SHP77 treated with DMSO at 0.1 percent for 48 hours (cell line): ENCODE measurements at regions not wholly inside any gene's neighbourhood (a gene's known extent, or its start where the extent isn't known, plus 50 kb on each side); places are given as distances from the start of the nearest gene placed in this dataset.

Experiments used
- DNase-seq: peaks from one replicate; lab custom pipeline; 2025; lab: John Stamatoyannopoulos, UW

DNA sequence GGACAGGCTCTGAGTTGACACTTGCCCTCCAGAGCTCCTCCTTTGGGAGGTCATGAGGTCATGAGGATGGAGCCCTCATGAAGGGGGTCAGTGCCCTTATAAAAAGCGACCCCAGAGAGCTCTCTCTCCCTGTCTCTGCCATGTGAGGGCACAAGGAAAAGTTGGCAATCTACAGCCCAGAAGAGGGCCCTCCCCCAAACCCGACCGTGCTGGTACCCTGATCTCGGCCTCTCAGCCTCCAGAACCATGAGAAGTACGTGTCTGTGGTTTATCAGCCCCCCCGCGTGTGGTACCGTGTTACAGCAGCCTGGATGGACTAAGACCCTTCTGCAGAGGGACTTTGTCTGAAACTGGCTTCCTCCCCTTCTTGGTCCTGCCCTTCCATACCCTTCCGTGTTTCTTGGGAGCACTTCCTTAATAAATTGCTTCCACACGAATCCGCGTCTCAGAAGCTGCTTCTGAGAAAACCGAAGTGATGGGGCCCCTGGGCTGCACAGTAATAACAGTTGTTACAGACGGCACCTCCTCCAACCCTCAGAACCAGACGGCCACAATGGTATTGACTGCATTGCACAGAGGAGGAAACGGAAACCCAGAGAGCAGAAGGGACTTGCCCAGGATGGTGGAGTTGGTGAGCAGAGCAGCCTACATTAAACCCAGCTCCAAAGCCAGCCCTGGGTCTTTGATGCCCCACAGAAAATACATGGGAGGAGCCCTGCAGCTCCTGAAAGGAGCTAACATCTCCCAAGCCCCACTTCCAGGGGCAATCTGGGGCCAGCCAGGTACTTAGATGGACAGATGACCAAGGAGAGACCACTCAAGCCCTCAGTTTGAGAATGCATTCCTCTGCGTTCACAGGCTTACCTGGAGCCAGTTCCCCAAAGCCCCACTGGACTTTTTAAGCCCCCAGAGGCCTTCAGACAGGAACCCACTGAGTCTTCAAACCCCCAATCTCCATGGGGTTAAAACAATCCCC is 242.7 kb downstream of the BCOR start:
- DNase-seq: no peak

DNA sequence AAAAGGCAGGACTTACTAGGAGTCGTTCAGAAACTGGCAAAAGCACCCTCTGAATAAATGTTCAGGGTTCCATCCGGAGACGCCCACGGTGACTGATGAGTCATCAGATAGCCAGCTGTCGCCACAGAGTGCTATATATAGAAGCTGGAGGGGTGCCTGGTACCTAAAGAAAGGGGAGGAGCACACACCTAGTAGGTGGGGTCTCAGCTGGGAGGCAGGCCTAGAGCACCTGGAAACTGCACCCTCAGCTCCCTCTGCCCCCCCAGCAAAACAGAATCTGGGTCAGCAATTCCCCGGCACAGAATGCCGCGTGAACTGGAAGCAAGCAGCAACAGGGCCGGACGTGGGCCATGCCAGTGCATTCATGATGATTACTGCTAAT is 242.0 kb downstream of the BCOR start:
- peak; percentile 20 for DNase-seq

DNA sequence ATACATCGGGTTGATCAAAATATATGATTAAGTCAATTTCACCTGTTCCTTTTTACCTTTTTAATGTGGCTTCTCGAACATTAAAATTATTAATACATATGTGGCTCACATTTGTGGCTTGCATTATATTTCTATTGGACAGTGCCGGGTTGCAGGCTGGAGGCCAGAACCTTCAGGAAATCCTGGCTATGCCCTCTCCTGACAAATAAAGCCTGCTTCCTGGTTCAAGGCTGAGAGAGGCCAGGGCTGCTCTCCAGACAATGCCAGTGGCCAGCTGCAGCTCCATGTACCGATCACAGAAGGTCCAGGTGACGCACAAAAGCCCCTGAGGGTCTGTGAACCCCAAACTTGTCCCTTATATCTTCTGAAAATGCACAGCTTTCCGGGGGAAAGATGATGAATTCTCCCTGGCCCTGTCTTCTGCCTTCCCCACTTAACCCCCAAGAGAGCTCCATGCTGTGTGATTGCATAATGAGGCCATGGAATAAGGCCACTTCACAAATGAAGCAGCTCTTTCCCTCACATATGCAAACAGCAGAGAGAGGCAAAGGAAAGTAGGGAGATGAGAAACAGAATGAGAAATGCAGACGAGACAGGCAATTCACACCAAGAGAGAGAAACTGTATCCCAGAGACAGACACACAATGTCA is 241.2 kb downstream of the BCOR start:
- no peak for DNase-seq

- no peak for DNase-seq
Measured at GRCh38 chrX:39857780-39858179, 240.0 kb downstream of the BCOR start.

GRCh38 chrX:39859991-39860861 is 237.5 kb downstream of the BCOR start:
- peak; percentile 89 for DNase-seq

GRCh38 chrX:39862963-39863362 is 234.8 kb downstream of the BCOR start:
- no peak for DNase-seq

DNA sequence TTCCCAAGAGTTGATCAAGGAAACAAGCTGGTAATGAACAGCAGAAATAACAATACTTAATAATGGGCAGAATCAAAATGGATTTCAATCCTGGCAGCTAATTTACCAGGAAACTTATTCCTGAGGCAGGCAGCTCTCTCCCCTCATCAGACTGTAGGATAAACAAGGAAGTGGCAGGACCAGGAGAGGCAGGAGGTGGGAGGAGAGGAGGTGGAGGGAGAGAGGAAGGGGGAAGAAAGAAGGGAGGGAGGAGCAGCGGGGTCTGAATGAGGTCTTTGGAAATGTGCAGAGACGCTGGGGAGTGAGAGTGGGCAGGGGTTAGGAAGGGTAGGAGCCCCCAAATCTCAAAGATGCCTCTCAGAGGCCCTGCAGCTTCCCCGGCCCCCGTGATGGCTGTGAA is 231.5 kb downstream of the BCOR start:
- no peak for DNase-seq

- no peak for DNase-seq
Measured at GRCh38 chrX:39869846-39870601, 227.7 kb downstream of the BCOR start.

GRCh38 chrX:39871648-39872047 is 226.1 kb downstream of the BCOR start:
- no peak for DNase-seq

- DNase-seq: no peak
Measured at GRCh38 chrX:39873117-39873516, 224.6 kb downstream of the BCOR start.

- no peak for DNase-seq
Measured at GRCh38 chrX:39874202-39874816, 223.4 kb downstream of the BCOR start.

GRCh38 chrX:39875834-39876628 is 221.7 kb downstream of the BCOR start:
- no peak for DNase-seq

DNA sequence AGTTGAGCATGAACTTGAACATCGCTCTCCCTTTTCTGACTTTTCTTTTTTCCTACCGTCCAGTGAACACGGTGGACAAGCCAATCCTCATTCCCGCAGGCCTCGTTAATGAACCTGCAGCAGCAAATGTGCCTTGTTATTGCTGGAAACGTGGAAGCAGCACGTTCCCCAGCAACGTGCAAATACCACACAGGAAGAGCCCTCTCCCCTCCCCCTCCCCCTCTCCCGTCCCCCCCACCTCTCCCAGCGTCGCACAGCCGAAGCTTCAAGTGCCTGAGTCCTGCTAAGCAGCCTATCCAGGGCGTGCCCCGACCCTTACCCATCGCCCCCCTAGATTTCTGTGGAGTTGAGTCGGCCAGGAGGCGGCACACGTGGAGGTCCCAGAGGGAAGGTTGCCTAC is 219.9 kb downstream of the BCOR start:
- DNase-seq: no peak

GRCh38 chrX:39883666-39884065 is 214.1 kb downstream of the BCOR start:
- DNase-seq: no peak

GRCh38 chrX:39886282-39886681 is 211.5 kb downstream of the BCOR start:
- DNase-seq: no peak

GRCh38 chrX:39888730-39889129 is 209.0 kb downstream of the BCOR start:
- no peak for DNase-seq

DNA sequence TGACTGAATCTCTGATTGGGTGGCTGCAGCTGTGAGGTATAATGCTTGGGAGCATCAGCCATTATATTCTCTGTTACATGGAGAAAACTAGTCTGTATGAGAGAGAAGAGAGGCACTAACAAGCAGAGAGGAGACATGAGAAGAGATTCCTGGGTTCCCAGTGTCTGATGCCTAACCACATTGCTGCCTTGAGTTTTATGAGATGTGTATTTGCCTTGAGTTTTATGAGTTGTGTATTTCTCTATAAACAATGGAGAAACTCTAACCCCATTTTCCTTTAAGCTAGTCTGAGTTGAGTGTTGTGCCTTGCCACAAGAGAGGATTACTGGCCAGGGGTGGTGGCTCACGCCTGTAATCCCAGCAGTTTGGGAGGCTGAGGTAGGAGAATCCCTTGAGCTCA is 208.1 kb downstream of the BCOR start:
- no peak for DNase-seq

- DNase-seq: no peak
Measured at GRCh38 chrX:39890807-39891206, 207.0 kb downstream of the BCOR start.

- DNase-seq: no peak
Measured at GRCh38 chrX:39891781-39892180, 206.0 kb downstream of the BCOR start.
